PC-3 (cell line): ENCODE measurements at regions not wholly inside any gene's neighbourhood (a gene's known extent, or its start where the extent isn't known, plus 50 kb on each side); places are given as distances from the start of the nearest gene placed in this dataset.

ENCODE experiments used
- EZH2 ChIP-seq: fragments of 300-600 bp; sonication (generic); IDR thresholded peaks from one replicate; pipeline ENCODE4 v1.6.1; 2017; ENCODE audit warnings: antibody characterized with exemption, mild to moderate bottlenecking, low read length; ENCODE audit not compliant: unreplicated experiment
- TF ChIP-seq, protein P1 (sequence below): fragments of 300-600 bp; sonication (generic); conservative IDR thresholded peaks from 2 replicates; pipeline ENCODE4 v1.5.1; 2017; ENCODE audit warnings: antibody characterized with exemption, low read depth, mild to moderate bottlenecking, low read length

DNA sequence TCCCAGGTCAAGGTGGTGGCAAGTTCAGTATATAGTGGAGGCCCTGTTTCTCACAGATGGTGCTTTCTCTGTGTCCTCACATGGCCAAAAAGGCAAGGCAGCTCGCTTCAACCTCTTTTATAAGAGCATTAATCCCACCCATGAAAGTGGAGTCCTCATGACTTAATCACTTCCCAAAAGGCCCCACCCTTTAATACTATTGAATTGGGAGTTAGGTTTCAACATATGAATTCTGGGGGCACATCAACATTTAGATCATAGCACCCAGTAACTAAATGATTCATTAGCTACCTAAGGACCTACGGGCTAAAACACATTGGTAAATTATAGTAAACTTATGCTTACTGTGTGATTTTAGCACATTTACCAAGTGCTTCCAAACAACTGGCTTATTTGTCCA, 317.9 kb downstream of the LTN1 start:
- TF ChIP-seq, protein P1, sequence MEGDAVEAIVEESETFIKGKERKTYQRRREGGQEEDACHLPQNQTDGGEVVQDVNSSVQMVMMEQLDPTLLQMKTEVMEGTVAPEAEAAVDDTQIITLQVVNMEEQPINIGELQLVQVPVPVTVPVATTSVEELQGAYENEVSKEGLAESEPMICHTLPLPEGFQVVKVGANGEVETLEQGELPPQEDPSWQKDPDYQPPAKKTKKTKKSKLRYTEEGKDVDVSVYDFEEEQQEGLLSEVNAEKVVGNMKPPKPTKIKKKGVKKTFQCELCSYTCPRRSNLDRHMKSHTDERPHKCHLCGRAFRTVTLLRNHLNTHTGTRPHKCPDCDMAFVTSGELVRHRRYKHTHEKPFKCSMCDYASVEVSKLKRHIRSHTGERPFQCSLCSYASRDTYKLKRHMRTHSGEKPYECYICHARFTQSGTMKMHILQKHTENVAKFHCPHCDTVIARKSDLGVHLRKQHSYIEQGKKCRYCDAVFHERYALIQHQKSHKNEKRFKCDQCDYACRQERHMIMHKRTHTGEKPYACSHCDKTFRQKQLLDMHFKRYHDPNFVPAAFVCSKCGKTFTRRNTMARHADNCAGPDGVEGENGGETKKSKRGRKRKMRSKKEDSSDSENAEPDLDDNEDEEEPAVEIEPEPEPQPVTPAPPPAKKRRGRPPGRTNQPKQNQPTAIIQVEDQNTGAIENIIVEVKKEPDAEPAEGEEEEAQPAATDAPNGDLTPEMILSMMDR, result no peak
- no peak for TF ChIP-seq EZH2
